ENCODE measurements at regions not wholly inside any gene's neighbourhood (a gene's known extent, or its start where the extent isn't known, plus 50 kb on each side); places are given as distances from the start of the nearest gene placed in this dataset.
A peak's percentile ranks its signal among the peaks of the same experiment; 100 is the strongest.
"Not testable (repeated sequence)": the region's sequence is repeated elsewhere in the genome, so short reads cannot be mapped to it uniquely, and the experiment has no call there.

DNA sequence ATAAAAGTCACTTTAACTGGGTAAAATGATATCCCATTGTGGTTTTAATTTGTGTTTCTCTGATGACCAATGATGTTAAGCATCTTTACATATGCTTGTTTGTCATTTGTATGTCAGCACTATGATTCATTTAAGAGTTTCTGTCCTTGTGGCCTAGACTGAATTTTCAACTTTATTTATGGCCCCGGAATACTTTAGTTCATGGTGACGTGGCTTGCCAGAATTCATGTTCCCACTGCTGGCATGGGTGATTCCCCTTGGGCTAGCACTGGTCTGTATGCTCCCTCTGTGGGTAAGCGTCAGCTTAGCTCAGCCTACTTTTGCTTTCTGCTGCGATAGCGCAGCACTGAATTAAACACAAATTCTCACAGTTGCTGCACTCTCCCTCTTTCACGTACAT is 436.3 kb upstream of the SGO1 start:
- peak; percentile 85; the same call in 1 of the 2 replicates for TF ChIP-seq ZC3H10 (CRISPR knock-in tag; IDR thresholded peaks at IDR 0.05)
- TF ChIP-seq CSDC2 (CRISPR knock-in tag; IDR thresholded peaks at IDR 0.05), result no peak
- TF ChIP-seq ESRRG (CRISPR knock-in tag; IDR thresholded peaks at IDR 0.05), result no peak
- peak; percentile 98 for TF ChIP-seq TOX (CRISPR knock-in tag; IDR thresholded peaks at IDR 0.05; ENCODE audit: borderline replicate concordance)
- TF ChIP-seq RARB (CRISPR knock-in tag; IDR thresholded peaks at IDR 0.05), result peak; percentile 87; the same call in 1 of the 2 replicates
- no peak for TF ChIP-seq ZFP30 (CRISPR knock-in tag; IDR thresholded peaks at IDR 0.05)
- peak; percentile 100 for ATAC-seq

DNA sequence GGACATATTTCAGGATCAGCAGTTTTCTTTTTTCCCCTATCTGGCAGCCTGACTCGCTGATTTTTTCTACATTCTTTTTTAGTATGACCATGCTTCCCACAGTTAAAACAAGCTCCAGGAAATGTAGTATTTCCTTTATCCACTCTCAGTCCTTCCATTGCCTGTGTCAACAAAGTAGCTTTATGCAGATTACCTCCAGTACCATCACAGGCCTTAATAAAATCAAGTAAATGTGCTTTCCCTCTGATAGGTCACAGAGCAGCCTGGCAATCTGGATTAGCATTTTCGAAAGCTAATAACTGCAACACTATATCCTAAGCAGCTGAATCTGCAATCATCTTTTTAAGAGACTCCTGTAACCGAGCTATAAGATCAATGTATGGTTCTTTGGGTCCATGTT is 432.6 kb upstream of the SGO1 start:
- ATAC-seq, result not testable (repeated sequence)

DNA sequence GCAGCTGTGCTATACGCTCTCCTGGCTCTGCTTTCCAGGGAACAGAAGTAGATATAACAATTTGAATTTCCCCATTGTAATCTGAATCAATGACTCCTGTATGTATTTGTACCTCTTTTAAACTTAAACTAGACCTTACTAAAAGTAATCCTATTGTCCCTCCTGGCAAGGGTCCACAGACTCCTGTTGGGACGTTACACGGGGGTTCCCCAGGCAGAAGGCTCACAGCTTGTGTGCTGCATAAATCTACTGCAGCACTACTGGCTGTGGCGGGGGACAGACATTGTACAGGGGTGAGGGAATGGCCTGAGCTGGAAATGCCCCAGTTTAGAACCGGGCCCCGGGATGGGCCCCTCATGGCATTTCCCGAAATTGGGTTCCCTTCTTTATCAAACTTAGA is 432.2 kb upstream of the SGO1 start:
- ATAC-seq, result not testable (repeated sequence)

- peak; percentile 45; the same call in 1 of the 2 replicates for TF ChIP-seq TCF4 (CRISPR knock-in tag; IDR thresholded peaks at IDR 0.05; ENCODE audit: borderline replicate concordance)
- not testable (repeated sequence) for ATAC-seq
These were observed 430.0 kb upstream of the SGO1 start for GRCh38 chr3:20615982-20616381.

DNA sequence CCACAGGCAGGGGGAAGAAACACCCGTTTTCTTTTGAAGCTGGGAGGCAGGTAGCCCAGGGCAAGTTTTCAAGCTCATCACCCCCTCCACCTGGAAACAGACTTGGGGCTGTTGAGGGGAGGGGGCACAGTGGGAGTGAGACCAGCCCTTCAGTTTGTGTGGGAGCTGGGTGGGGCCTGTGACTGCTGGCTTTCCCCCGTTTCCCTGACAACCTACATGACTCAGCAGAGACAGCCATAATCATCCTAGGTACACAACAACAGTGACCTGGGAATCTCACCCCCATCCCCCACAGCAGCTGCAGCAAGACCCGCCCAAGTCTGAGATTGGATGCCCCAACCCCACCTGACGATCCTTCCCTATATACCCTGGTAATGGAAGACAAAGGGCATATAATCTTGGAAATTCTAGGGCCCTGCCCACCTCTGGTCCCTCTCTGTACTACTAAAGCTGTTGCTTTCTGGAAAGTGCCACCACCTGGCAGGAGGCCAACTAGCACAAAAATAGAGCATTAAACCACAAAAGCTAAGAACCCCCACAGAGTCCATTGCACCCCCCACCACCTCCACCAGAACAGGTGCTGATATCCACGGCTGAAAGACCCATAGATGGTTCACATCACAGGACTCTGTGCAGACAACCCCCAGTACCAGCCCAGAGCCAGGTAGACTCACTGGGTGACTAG is 422.2 kb upstream of the SGO1 start:
- TF ChIP-seq ZNF8 (CRISPR knock-in tag; IDR thresholded peaks at IDR 0.05), result no peak
- TF ChIP-seq PATZ1 (CRISPR knock-in tag; IDR thresholded peaks at IDR 0.05; ENCODE audit: borderline replicate concordance), result no peak
- TF ChIP-seq POU6F1 (CRISPR knock-in tag; IDR thresholded peaks at IDR 0.05; ENCODE audit: borderline replicate concordance, low read depth), result no peak
- no peak for TF ChIP-seq ARNTL (CRISPR knock-in tag; IDR thresholded peaks at IDR 0.05; ENCODE audit: borderline replicate concordance, low read depth)
- TF ChIP-seq ZC3H10 (CRISPR knock-in tag; IDR thresholded peaks at IDR 0.05), result no peak
- TF ChIP-seq ISL1 (CRISPR knock-in tag; IDR thresholded peaks at IDR 0.05), result no peak
- no peak for TF ChIP-seq CSRNP3 (CRISPR knock-in tag; IDR thresholded peaks at IDR 0.05)
- TF ChIP-seq TSHZ2 (CRISPR knock-in tag; IDR thresholded peaks at IDR 0.05), result no peak
- no peak for TF ChIP-seq OSR1 (CRISPR knock-in tag; IDR thresholded peaks at IDR 0.05)
- TF ChIP-seq SNAI2 (CRISPR knock-in tag; IDR thresholded peaks at IDR 0.05), result no peak
- TF ChIP-seq PPARA (CRISPR knock-in tag; IDR thresholded peaks at IDR 0.05; ENCODE audit: borderline replicate concordance), result no peak
- no peak for TF ChIP-seq CSDC2 (CRISPR knock-in tag; IDR thresholded peaks at IDR 0.05)
- no peak for TF ChIP-seq TCF4 (CRISPR knock-in tag; IDR thresholded peaks at IDR 0.05; ENCODE audit: borderline replicate concordance)
- no peak for TF ChIP-seq ZNF70 (CRISPR knock-in tag; IDR thresholded peaks at IDR 0.05)
- no peak for ATAC-seq

All from SK-N-SH treated with all-trans-retinoic acid at 6 μM for 48 hours (cell line).